ENCODE measurements at regions not wholly inside any gene's neighbourhood (a gene's known extent, or its start where the extent isn't known, plus 50 kb on each side); places are given as distances from the start of the nearest gene placed in this dataset.

GRCh38 chr3:86168512-86168911, 822.4 kb downstream of the VGLL3 start:
- TF ChIP-seq, protein P1, sequence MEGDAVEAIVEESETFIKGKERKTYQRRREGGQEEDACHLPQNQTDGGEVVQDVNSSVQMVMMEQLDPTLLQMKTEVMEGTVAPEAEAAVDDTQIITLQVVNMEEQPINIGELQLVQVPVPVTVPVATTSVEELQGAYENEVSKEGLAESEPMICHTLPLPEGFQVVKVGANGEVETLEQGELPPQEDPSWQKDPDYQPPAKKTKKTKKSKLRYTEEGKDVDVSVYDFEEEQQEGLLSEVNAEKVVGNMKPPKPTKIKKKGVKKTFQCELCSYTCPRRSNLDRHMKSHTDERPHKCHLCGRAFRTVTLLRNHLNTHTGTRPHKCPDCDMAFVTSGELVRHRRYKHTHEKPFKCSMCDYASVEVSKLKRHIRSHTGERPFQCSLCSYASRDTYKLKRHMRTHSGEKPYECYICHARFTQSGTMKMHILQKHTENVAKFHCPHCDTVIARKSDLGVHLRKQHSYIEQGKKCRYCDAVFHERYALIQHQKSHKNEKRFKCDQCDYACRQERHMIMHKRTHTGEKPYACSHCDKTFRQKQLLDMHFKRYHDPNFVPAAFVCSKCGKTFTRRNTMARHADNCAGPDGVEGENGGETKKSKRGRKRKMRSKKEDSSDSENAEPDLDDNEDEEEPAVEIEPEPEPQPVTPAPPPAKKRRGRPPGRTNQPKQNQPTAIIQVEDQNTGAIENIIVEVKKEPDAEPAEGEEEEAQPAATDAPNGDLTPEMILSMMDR (IDR thresholded peaks at IDR 0.05) = no peak
- no peak for TF ChIP-seq POLR2A (IDR thresholded peaks at IDR 0.05)

Data from transverse colon (tissue), 3 donors.